ENCODE measurements at regions not wholly inside any gene's neighbourhood (a gene's known extent, or its start where the extent isn't known, plus 50 kb on each side); places are given as distances from the start of the nearest gene placed in this dataset.
A peak's percentile ranks its signal among the peaks of the same experiment; 100 is the strongest.
"Not testable (repeated sequence)": the region's sequence is repeated elsewhere in the genome, so short reads cannot be mapped to it uniquely, and the experiment has no call there.

DNA sequence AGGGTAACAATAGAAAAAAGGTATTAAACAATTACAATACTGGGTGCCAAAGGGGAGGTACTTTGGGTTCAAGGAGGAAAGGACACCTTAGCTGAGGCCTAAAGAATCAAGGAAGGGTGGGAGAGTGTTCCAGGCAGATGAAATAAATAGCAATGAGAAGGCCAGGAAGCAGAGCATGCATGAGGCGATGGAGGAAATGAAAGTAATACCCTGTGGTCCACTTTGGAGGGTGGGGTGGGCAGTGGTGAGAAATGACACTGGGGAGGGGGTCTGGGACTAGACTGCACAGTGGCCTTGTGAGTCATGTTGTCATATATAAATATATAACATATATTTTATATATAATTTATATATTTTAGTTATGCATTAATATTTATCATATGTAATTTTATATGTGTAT, 55.9 kb downstream of the BHLHE40 start:
- DNase-seq: no peak

DNA sequence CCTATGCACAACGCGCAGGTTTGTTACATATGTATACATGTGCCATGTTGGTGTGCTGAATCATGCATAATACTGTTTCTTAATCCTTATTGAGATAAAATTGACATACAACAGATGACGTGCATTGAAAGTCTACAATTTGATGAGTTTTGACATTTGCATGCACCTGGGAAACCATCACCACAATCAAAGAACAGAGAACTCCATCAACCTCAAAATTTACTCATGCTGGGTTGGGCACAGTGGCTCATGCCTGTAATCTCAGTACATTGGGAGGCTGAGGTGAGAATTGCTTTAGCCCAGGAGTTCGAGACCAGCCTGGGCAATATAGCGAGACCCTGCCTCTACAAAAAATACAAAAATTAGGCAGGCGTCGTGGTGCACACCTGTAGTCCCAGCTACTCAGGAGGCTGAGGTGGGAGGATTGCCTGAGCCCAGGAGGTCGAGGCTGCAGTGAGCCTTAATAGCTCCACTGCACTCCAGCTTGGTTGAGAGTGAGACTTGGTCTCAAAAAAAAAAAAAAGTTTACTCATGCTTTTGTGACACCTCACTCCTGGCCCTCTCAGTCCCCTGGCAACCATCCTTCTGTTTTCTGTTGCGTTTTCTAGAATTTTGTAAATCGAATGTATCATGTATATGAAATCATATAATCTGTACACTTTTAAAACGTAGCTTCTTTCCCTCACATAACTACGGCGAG, 56.6 kb downstream of the BHLHE40 start:
- no peak for DNase-seq

DNA sequence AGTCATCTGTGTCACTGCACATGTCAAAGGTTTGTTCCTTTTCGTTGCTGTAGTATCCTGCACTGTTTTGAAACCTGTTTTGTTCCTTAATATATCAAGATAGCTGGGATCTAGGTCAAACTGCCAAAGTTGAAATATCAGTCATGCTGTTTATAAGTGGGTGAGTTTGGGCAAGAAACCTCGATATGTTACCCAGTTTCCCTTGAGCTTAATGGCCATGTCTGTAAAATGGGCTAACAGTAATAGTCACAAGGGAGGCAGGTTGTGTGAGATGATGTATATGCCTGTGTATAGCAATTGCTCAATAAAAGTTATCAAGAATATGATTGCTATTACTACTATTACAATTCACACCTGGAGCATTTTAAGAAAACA, 57.1 kb downstream of the BHLHE40 start:
- DNase-seq: no peak

DNA sequence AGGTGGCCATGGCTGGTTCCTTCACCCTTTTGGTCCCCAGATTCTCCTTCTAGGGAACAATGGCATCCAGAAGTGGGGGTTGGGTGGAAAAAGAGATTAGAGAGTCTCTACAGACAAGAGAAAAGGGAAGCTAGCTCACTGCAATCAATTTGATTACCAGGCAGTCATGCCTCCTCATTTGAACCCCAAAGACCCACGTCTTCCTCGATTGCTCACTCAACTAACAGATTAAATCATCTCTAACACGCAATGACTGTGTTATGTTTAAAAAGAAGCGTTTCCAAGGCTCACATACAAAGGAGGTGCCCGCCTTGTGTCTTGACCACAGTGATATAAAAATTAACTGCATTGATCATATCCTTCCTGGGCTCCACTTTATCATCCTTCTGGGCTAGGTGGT, 57.6 kb downstream of the BHLHE40 start:
- DNase-seq: no peak

DNA sequence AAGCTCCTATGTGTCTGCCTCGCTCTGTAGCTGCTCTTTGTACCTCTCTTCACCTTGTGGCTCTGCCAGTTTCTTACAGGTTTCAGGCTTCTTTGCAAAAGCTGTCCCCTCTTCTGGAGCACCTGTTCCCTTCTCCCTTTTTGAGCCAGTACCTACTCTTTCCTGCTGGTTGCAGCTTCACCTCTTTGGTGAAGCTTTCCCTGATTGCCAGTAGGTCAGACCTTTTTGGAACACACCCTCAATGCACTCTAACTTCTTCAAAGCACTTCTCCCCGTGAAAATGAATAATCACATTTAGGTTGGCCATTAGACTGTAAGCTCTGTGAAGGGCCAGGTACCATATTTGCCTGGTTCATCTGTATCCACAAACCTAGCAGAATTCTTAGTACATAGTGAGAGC, 60.3 kb downstream of the BHLHE40 start:
- no peak for DNase-seq

- DNase-seq: no peak
Measured at GRCh38 chr3:5041315-5041714, 62.1 kb downstream of the BHLHE40 start.

GRCh38 chr3:5045961-5046360, 66.7 kb downstream of the BHLHE40 start:
- no peak for DNase-seq

DNA sequence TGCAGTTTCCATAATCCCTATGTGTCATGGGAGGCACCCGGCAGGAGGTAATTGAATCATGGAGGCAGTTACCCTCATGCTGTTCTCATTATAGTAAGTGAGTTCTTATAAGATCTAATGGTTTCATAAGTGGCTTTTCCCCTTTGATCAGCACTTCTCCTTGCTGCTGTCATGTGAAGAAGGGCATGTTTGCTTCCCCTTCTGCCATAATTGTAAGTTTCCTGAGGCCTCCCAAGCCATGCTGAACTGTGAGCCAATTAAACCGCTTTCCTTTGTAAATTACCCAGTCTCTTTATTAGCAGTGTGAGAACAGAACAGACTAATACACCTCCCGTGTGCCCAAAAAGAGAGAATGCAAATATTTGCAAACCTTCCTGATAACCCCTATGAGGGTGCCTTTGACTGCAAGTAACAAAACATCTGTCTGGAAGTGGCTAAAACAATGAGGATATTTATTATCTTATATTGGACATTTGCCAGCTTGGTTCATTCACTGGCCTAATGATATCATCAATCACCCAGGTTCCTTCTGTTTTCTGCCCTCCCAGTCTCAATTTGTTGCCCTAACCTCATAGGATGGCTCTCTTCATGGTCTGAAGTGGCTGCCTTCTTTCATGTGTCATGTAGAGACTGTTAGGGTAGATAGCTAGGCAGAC, 68.7 kb downstream of the BHLHE40 start:
- no peak for DNase-seq

GRCh38 chr3:5051772-5052171, 70.3 kb upstream of the ARL8B start:
- DNase-seq: no peak

DNA sequence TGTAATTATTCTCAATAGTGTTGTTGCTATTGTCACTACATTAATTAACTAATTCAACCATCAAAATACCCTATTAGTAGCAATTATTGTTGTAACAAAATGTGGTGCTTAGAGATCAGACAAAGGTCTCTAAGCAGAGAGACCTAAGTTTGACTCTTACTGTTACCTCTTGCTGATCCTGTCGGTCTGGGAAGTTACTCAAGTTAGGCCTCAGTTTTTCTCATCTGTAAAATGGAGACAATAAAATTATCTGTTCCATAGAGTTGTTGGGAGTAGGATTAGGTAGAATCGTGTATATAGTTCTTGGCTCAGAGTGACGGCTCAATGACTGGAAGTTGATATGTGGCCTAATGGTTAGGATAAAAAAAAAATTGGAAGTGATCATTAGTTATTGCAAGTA, 69.8 kb upstream of the ARL8B start:
- DNase-seq: no peak

DNA sequence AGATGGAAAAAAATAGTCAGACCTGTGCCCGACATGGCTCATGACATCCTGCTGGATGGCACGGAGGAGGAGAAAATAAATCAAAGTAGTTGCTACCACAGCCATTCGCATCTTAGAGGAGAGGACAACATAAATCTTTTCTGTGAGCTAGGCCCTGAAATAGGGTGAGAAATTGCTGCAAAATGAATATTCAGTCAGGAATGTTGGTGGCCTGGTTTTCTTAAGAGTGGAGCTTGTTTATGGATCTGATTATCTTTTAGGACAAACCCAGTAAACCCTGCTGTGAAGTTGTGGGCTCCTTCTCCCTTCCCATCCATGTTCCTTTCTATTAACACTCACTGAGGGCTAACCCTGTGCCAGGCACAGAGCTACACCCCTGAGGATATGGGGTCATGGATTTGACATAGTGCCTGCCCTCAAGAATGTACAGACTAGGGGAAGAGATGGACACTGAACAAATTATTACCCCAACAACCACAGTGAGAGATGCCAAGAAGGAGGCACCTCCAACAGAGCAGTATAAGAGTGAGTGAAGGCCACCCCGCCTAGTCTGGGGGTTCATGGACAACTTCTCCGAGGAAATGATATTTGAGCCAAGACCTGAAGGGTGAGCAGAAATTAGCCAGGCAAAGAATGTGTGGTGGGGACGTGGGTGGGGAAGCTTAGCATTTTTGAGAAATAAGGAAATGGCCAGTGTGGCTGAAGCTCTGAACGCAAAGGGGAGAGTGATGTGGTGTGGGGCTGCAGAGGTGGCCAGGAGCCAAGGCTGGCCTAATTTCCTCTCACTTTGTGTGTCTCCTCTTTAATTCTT, 68.9 kb upstream of the ARL8B start:
- peak in 1 of 3 donors; percentile 63 for DNase-seq

GRCh38 chr3:5054098-5054497, 68.0 kb upstream of the ARL8B start:
- DNase-seq: no peak

DNA sequence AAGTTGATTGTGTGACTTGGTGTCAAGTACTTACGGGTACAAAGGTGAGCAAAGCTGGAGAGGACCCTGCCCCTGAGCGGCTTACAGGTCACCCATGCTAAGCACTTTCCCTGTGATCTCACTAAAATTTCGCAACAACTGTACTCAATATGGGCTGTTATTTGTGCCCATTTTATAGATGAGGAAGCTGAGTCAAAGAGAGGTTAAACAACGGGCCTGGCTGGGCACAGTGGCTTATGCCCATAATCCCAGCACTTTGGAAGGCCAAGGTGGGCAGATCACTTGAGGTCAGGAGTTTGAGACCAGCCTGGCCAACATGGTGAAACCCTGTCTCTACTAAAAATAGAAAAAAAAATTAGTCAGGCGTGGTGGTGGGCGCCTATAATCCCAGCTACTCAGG, 67.5 kb upstream of the ARL8B start:
- DNase-seq: not testable (repeated sequence)

DNA sequence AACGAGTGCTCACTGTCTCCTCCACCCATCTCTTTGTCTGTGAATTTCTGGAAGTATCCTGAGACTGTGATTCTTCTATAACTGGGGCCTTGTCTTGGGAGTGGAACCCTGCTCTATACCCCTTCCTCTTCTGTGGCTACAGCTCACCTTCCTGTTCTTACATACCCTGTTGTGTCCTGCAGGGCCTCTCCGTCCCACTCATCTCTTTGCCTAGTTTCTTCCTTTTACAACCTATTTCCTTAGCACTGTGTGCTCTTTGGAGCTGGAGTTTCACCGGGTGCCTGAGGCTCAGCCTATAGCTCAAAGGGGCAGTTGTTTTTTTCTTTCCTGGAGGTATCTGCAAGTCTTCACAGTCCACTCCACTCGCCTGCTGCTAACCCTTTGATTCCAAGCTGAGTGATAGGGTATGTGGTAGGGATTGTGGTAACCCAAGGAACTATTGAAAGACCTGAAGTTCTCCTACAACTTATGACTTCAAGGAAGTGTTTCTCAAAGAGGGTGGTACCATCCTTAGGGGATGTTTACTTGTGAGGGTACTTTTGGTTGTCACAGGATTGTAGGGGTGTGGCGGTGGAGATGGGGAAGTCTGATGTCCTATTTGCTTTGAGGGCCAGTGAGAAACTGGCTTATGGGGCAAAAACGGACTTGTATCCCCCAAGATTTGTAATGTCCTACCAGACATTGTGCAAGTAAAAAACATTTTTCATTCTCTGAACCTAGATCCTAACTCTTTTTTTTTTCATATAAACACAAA, 66.6 kb upstream of the ARL8B start:
- no peak for DNase-seq

DNA sequence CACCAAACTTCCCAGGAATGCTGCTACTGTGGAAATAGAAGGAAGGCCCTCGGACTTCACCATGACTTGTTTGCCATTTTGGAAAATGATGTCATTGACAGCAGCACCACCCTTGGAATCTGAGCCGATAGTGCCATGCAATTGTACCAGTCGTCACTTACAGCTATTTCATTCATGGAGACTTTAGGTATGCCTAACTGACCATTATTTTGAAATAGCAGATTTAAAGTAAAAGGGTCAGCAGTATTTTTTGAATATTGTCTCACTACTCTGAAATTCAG, 66.0 kb upstream of the ARL8B start:
- DNase-seq: no peak

- DNase-seq: no peak
Measured at GRCh38 chr3:5057272-5057671, 64.8 kb upstream of the ARL8B start.

DNA sequence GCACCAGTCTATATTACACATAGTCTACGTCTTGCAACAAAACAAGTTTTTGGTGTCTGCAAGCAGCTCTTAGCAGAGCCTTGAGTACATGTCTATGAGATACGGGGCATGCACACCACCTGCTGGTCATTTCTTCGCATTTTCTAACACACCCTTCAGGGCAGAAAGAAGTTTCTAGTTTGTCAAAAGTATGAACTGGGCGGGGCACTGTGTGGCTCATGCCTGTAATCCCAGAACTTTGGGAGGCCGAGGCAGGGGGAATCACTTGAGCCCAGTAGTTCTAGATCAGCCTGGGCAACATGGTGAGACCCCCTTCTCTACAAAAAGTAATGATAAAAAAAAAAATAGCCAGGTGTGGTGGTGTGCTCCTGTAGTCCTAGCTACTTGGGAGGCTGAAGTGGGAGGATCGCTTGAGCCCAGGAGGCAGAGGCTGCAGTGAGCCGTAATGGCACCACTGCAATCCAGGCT, 64.2 kb upstream of the ARL8B start:
- peak; percentile 78 to 87 (median 78) for DNase-seq

DNA sequence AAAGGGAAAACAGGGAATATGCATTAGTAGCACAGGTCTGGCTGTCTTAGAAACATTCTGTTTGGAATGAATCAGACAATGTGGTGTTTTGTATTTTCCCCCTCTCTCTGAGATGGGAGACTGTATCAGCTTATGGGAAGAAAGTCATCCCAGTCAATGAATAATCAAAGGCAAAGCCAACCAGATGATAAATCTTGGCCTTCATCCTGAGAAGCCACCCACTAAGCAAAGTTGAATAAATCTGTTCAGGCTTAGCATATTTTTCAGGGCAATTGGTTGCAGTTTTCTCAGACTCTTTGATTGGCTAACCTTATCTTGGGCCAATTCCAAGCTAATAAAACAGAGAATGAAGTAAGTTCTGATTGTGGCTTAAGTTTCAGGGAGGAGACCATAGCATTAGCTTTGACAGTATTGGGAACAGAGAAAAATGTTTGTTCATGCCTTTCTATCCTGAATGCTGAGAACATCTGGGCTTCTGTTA, 63.6 kb upstream of the ARL8B start:
- DNase-seq: peak; percentile 44 to 88 (median 81)

- DNase-seq: no peak
Measured at GRCh38 chr3:5059782-5060181, 62.3 kb upstream of the ARL8B start.

- DNase-seq: no peak
Measured at GRCh38 chr3:5061218-5061569, 60.9 kb upstream of the ARL8B start.

DNA sequence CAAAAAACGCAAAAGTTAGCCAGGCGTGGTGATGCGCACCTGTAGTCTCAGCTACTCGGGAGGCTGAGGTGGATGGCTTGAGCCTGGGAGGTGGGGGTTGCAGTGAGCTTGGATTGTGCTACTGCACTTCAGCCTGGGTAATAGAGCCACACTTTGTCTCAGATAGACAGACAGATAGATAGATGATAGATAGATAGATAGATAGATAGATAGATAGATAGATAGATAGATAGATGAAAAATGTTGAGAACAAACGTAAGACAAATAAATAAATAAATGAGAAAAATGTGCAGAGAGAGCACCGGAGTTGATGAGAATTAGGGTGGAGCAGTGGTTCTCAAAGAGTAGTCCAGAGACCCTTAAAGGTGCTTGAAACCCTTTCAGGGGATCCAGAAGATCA, 58.4 kb upstream of the ARL8B start:
- DNase-seq: no peak

GRCh38 chr3:5068531-5069050, 53.5 kb upstream of the ARL8B start:
- no peak for DNase-seq

All from muscle of back (tissue), 3 donors.